GM18498 (cell line): ENCODE measurements at regions not wholly inside any gene's neighbourhood (a gene's known extent, or its start where the extent isn't known, plus 50 kb on each side); places are given as distances from the start of the nearest gene placed in this dataset.

ENCODE experiments used
- ATAC-seq: cut with Tn5 transposase; IDR thresholded peaks from one replicate; pipeline ENCODE4 v1.9.1; 2021; ENCODE audit warnings: mild to moderate bottlenecking, moderate library complexity; ENCODE audit not compliant: unreplicated experiment

DNA sequence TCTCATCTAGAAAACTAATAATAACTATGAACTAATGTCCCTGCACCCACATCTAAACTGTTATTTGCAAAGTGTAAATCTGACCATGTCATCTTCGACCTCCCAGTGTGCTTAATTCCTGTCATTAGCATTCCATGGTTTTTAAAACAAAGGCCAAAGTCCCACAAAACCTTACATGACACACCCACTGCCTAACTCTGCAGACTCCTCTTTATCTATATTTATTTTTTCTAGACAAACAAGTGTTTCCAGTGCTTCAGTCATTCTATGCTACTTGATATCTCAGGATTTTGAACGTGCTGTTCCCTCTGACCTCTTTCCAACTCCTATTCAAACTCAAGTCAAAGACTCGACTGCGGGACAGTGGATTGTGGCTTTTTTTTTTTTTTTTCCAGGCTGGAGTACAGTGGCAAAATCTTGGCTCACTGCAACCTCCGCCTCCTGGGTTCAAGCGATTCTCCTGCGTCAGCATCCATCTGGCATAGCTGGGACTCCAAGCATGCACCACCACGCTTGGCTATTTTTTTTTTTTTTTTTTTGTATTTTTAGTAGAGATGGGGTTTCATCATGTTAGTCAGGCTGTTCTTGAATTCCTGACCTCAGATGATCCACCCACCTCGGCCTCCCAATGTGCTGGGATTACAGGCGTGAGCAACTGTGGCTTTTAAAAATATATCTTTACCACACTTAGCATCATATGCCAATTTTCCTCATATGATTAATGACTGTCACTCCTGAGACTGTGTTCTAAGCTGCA lies 1511.0 kb downstream of the ARAP2 start:
- no peak for ATAC-seq

DNA sequence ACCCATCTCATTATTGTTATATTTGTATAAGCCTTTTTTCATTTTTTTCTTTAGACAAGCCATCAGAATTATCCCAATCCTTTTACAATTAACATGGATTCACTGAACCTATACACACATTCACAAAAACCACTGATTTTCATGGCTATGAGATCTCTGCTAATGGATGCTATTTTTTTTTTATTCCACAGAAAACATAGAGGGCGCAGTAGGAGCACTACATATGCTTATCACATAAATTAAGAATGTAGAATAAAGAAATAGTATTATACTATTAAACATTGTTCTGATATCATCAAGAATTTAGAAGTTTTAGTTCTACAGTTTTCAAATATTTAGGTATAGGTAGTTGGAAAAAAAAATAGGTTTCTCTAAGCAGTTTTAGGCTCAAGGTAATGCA lies 1477.4 kb downstream of the ARAP2 start:
- no peak for ATAC-seq

DNA sequence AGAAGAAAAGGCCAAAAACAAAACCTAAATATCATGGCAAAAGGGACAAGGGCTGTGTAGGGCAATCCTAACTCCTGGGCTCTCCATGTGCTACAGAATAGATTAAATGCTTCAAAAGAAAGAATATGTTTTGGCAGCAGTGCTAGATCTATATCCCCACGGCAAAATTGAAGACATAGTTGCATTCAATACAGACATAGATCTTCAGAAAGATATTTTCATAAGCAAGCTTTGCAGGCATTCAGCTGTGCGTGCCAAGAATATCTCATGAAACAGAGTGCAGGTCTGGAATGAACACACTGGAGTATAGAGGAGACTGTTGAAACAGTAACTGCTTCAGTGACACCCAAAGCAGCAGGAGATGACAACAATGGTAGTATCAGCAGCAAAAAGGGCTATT lies 1476.9 kb downstream of the ARAP2 start:
- ATAC-seq, result no peak

DNA sequence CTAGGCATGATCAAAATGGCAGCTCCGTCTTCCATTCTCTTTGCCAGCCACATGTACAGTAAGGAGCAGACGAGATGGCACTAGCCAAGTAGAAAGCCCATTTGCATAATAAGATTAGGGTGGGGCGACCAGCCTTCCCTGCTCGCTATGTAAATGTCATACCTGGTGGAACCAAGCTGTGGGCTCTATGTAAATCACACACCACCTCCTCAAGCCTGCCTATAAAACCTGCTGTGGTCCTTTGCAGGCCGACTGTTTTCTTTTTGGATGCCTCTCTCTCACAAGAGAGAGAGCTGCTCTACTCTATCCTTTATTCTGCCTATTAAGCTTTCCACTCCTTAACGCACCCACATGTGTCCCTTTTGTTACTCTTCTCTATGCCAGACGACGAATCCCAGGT lies 1472.7 kb downstream of the ARAP2 start:
- ATAC-seq, result no peak

DNA sequence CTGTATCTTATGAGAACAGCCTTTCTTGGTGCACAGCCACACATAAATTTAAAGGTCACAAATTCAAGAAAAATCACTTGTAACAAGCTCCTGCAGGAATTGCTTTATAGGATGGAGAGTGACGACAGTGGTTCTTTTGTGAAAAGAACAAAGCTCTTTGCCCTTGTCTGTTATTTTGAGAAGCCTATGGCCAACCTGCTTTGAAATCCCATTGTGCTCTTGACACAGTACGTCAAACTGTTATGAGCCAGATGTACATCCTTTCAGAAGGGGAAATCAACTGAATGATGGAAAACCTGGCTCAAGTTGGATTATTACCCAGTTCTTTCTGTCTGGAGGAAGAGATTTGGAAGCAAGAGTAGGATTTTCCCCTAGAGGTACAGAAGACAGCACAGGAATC lies 1454.2 kb downstream of the ARAP2 start:
- no peak for ATAC-seq

DNA sequence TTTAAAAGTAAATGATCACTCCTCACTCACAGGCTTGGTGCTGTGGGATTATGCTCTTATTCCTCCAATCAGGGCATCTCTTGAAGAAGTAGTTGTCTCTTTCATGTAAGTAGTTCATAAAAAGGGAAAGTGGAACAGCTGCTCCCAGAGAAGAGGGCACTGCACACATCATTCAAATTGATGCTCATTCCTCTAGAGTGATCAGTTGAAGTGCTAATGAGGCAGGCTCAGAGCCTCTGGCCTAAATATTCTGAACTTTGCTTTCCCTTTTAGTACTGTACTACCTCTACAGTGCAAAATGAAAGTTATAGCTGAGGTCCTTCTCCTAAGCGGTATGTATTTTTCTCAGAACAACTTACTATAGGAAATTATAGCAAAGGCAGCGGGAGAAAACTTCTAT lies 1453.1 kb downstream of the ARAP2 start:
- no peak for ATAC-seq

DNA sequence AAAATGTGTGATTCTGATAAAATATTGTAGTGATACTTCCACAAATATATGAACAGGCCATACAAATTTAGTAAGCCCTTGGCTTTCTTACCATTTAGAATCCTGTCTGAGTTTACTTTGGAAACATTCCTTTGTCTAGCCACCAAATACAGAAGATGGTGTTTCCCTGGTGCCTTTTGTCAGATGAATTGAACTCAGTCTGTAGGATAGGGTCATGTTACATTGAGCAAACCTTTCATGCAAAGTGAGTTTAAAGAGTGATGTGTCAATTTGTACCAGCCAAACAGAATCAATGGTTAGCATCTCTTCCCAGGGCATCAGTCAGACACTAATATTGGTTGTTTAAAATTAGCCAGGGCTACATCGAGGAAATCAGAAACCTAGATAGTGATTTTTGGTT lies 1443.4 kb downstream of the ARAP2 start:
- ATAC-seq, result no peak

DNA sequence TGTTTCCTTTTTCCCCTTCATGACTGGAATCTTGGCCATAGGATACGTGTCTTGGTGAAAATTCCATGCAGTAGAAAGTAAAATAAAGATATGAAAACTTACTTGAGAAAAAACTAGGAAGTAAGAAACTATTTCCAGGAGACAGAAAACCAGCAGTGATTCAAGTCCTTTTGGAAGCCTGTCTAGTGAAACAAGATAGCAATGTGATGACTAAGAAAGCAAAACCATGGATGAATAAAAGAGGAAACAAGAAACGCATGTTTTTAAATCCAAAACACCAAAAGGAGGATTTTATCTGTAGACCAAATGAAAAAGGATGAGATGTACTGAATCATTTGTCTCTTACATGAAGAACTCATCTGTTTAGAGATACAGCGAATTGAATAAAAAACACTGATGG lies 1430.0 kb downstream of the ARAP2 start:
- no peak for ATAC-seq

DNA sequence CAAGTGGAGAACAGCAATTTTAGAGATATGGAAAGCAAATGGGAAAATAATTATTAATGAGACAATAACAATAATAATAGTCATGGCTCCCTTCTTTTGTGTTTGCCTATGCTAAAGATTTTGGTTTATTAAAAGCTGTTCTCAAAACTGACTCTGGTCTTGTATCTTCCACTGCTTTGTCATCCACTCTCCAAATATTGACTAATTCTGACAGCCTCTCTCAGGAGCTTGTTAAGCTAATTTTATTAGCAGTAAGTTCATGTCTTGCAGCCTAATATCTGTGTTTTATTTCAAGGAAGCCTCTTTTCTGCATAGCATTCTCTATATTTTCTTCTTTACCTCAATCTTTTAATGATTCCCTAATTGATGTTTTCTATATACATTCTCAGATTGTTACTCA lies 1419.8 kb downstream of the ARAP2 start:
- ATAC-seq, result no peak

DNA sequence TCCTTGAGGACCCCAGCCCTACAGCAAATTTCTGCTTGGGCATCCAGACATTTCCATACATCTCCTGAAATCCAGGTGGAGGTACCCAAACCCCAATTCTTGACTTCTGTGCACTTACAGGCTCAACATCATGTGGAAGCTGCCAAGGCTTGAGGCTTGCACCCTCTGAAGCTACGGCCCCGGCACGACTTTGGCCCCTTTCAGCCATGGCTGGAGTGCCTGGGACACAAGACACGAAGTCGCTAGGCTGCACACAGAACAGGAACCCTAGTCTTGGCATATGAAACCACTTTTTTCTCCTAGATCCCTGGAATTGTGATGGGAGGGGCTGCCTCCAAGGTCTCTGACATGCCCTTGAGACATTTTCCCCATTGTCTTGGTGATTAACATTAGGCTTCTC lies 1417.7 kb downstream of the ARAP2 start:
- no peak for ATAC-seq

DNA sequence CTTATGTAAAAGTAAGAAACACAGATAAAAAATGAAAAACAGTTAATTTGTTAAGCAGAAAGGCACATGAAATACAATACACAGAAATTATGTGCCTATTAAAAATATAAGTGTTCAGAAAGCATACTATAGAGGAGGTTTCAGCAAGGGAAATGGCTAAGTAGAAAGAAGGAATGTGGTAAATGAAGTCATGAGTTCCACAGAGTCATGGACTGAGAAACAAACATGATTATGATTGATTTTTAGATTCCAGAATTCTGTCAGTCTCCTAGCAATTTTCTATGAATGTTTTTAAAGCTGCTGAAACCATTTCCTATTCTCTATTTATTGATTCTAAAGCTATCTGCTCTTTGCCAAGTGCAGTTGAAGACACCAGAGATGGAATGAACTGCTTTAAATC lies 1398.4 kb downstream of the ARAP2 start:
- no peak for ATAC-seq

DNA sequence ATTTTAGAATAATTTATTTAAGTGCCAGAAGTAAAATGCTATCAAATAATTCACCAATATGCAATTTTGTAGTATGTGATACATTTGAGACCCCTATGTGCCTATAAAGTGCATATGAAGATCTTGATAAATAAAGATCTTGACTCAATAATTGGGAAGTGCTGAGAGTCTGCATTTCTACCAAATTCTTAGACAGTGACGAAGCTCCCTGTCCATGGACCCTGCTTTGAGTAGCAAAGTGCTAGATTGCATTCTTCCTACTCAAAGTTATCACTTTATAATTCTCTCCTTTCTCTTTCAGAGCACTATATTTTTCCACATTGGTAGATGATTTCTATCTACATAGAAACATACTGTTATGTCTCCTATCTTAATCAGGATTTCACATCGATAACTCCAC lies 1393.9 kb downstream of the ARAP2 start:
- ATAC-seq, result no peak

DNA sequence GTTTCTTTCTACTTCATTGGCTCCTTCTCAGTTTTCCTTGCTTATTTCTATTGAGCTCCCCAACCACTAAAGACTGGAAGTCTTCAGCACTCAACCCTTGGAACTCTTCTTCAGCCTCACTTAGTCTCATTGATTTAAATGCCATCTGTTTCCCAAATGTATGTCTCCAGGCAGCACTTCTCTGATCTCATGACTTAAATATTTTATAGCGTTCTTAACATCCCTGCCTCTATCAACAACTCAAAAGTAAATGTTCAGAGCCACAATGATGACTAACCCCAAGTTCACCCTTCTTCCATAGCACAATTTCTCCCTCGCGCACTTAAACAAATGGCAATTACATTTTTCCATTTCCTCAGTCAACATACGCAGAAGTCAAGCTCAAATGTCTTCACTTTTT lies 1393.3 kb downstream of the ARAP2 start:
- ATAC-seq, result no peak

DNA sequence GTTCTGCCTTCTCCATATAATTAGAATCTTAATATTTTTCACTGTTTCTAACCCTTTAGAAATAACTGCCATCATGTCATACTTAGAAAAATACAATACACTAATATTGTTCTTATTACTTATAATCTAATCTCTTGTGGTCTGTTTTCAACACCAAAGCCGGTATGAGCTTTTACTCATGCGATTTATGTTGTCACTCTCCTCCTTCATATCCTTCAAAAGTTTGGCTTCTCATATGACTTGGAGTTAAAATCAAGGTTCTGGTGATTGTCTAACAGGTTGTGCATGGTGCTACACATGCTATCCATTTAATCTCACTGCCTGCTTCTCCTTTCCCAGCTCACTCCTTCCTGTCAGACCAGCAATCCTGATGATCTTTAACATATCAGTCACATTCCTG lies 1392.9 kb downstream of the ARAP2 start:
- ATAC-seq, result no peak

DNA sequence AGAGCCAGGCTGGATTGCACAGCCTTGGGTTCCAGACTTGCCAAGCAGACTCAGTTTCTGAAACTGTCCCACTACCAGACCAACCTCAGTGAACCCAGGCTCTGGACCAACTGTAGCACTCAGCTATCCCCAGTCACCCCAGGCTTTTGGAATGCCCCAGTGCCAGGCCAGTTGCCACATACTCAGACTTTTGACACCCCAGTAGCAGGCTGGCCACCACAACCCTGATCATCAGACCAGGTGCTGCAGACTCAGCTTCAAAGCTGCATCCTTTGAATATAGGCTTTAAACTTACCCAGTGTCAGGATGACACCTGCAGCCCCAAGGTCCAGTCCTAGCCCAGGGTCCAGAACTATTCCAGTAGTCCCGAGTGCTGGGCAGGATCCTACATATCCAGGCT lies 1389.9 kb downstream of the ARAP2 start:
- no peak for ATAC-seq

DNA sequence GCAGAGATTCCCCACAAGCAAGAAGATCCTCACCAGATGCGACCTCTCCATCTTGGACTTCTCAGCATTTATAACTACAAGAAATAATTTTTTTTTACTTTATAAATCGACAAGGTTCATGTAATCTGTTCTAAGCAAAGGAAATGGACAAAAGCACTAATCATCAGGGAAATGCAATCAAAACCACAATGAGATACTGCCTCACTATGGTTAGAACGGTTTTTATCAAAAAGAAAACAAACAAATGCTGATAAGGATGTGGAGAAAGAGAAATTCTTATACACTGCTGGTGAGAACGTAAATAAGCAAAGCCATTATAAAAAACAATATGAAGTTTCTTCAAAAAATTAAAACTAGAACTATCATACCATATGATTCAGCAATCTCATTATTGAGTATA lies 1382.6 kb downstream of the ARAP2 start:
- ATAC-seq, result no peak

DNA sequence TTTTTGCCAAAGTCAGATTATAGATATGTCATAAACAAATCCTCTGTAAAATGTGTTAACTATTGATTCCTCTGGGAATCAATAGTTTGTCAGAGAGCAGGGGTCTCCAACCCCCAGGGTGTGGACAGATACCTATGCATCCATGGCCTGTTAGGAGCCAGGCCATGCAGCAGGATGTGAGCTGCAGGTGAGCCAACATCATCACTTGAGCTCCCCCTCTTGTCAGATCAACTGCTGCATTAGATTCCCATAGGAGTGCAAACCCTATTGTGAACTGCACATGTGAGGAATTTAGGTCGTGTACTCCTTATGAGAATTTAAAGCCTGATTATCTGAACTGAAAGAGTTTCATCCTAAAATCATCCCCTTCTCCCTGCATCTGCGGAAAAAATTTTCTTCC lies 1365.4 kb downstream of the ARAP2 start:
- no peak for ATAC-seq

DNA sequence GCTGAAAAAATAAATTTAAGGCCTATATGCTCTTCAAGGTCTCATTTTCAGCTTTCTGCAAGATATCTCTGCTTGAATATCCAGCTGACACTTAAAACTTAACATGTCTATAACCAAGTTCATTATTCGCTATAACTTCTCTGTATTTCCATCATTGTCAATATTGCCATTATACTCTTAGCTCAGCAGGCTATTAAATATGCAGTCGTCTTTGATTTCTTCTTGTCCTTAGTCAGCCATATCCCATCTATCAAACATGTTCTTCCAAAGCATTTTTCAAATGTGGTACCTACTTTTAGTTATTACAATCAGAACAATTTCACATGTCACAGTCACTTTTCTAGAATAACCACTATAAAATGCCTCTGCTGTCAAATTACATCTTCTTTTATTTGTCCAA lies 1364.1 kb downstream of the ARAP2 start:
- no peak for ATAC-seq

DNA sequence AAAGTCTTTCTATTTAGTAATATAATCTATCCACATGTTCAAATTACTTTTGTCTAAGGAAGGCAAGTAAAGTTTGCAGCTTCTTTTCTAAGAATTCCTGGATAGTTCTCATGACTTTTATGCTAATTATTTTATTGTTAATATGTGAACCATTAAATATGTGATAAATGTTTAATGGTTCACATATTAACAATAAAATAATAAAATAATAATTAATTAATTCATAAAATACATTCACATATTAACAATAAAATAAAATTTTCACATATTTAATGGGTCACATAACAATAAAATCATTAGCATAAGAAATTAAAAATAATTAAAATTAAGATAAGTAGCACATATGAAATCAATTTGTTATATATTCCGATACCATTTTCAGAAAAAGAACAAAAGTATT lies 1352.4 kb downstream of the ARAP2 start:
- ATAC-seq, result no peak

DNA sequence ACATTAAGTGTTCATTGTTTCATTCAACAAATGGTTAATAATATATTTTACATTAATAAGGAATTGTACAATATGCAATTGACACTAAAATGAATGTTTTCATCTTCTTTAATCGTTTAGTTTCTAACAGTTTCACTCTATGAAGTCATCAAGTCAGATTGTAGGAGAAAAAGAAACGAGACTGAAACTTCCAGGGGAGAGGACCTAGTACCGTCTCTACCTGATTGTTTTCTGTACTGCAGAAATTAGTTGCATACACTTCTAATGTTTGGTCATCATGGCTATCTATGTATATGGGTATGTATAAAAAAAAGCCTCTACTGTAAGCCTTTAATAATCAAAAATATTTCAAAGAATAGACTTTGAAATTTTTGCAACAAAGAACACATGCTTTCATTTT lies 1350.9 kb downstream of the ARAP2 start:
- ATAC-seq, result no peak

DNA sequence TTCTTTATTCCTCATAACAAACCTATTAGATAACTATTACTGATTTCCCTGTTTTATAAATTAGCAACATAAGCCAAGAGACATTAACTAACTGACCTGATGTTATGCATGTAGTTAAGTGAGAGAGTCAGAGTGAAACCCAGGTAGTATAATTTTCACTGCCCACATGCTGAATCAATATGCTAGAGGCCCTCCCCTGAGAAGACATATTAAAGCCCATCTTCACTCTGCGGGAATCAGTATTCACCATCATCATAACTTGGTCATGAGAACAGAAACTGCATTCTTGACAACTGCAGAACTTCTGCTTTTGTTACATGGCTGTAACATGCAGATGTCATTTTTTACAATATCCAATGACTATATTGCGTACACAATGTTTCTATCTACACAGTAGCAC lies 1324.3 kb downstream of the ARAP2 start:
- ATAC-seq, result no peak

DNA sequence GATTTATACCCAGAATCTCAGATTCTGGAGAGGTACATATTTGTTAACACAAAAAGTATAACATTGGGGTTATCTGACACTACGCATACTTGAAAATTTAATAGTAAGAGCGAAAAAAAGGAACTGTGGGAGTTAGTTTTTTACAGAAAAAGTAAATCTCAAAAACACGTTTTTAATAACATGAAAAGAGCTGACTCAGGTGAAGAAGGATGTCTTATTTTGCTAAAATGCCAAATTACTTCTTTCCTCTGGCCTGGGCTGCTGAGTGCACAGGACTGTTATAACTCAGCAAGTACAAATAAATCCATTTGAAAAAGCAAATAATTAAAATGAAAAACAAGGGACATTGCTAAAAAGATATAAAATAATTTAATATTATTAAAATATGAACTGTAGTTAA lies 1322.9 kb downstream of the ARAP2 start:
- no peak for ATAC-seq

DNA sequence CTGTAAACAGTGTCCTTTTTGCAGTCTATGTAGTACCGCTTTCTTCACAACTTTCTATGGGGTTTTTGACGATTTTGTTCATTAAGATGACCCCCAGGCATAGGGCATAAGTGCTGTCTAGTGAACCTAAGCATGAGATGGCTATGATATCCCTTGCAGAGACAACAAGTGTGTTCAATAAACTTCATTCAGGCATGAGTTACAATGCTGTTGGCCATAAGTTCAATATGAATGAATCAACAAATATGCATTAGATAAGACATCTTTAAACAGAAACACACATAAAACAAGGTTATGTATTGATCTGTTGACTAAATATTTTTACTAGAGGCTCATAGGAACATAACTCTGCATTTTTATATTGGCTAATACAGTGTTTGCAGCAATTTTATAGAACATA lies 1322.0 kb downstream of the ARAP2 start:
- no peak for ATAC-seq
